ENCODE measurements at regions not wholly inside any gene's neighbourhood (a gene's known extent, or its start where the extent isn't known, plus 50 kb on each side); places are given as distances from the start of the nearest gene placed in this dataset.

DNA sequence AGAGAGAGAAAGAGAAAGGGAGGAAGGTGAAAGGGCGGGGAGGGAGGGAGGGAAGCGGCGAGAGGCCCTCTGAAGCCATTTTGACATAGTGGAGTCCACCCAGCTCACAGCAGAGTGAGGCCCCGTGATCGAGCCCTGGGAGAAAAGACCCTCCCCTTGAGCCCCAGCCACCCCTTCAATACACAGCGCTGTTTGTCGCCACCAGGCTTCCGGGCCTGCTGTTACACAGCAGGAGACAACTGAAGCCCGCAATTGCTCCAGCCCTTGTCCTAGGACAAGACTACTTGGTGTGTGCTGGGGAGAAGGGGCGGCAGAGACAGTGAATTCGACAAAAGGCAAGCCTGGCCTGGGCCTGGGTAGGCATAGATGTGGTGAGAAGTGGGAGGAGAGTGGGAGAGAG lies 67.3 kb downstream of the PRR18 start:
- H3K4me2 ChIP-seq (ENCODE audit: low read depth, low read length, poor library complexity, severe bottlenecking) = no peak overlapping the region
- no peaks in the 10 kb centered on the region for H4K20me1 ChIP-seq (ENCODE audit: insufficient read depth, low read length, poor library complexity, severe bottlenecking)
- no peaks in the 10 kb centered on the region for H3K79me2 ChIP-seq (ENCODE audit: insufficient read depth, low read length)
- H3K9ac ChIP-seq (ENCODE audit: low read depth, low read length, poor library complexity, severe bottlenecking) = no peak overlapping the region
- H3F3A ChIP-seq (ENCODE audit: low read depth) = peaks cover 5% of the 10 kb centered on the region; the same call in 1 of the 2 replicates
- H3K9me3 ChIP-seq (ENCODE audit: insufficient read depth, low read depth, low read length) = no peaks in the 10 kb centered on the region
- no peak overlapping the region for H2AFZ ChIP-seq (ENCODE audit: low read length)
- no peak overlapping the region for H3K4me3 ChIP-seq (ENCODE audit: low read length, poor library complexity, severe bottlenecking)
- no peaks in the 10 kb centered on the region for H3K9me2 ChIP-seq (replicated peaks; ENCODE audit: low read depth, low read length)
- H3K27me3 ChIP-seq (ENCODE audit: insufficient read depth, low read length, poor library complexity, severe bottlenecking) = no peaks in the 10 kb centered on the region
- H3K36me3 ChIP-seq (ENCODE audit: insufficient read depth, low read length) = no peaks in the 10 kb centered on the region
- no peak for TF ChIP-seq EZH2phosphoT487 (IDR thresholded peaks at IDR 0.05; ENCODE audit: borderline replicate concordance)
- TF ChIP-seq, protein P1, sequence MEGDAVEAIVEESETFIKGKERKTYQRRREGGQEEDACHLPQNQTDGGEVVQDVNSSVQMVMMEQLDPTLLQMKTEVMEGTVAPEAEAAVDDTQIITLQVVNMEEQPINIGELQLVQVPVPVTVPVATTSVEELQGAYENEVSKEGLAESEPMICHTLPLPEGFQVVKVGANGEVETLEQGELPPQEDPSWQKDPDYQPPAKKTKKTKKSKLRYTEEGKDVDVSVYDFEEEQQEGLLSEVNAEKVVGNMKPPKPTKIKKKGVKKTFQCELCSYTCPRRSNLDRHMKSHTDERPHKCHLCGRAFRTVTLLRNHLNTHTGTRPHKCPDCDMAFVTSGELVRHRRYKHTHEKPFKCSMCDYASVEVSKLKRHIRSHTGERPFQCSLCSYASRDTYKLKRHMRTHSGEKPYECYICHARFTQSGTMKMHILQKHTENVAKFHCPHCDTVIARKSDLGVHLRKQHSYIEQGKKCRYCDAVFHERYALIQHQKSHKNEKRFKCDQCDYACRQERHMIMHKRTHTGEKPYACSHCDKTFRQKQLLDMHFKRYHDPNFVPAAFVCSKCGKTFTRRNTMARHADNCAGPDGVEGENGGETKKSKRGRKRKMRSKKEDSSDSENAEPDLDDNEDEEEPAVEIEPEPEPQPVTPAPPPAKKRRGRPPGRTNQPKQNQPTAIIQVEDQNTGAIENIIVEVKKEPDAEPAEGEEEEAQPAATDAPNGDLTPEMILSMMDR (conservative IDR thresholded peaks at IDR 0.05; ENCODE audit: low read length) = no peak
- peaks cover 79% of the 10 kb centered on the region for H3K4me1 ChIP-seq (ENCODE audit: insufficient read depth, low read length, poor library complexity, severe bottlenecking)

DNA sequence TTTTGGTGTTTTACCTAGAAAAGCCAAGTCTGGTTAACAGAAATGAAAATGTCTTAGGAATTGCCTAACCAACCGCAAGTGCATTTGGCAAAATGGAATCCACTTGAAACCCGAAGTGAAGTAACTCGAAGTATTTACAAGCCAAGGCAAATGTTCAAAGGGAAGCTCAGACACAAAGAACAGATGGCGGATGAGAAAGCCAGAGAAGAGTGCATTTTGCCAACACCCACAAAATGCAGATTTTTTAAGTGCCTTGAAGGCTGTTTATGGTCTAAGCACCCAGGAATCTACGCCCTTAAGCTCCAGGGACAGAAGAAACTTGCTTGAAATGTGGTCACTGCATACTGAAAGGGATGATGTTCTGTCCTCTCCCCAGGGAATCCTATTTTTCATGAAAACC lies 70.0 kb upstream of the TBXT start:
- Histone ChIP-seq H2AFZ (ENCODE audit: low read length) (peak overlapping the region; percentile 64; the same call in 1 of the 2 replicates), H3K9ac (ENCODE audit: low read depth, low read length, poor library complexity, severe bottlenecking) (peak overlapping the region; percentile 43), H3K36me3 (ENCODE audit: insufficient read depth, low read length) (no peaks in the 10 kb centered on the region), H3K9me2 (replicated peaks; ENCODE audit: low read depth, low read length) (no peaks in the 10 kb centered on the region), H4K20me1 (ENCODE audit: insufficient read depth, low read length, poor library complexity, severe bottlenecking) (no peaks in the 10 kb centered on the region), H3K4me3 (ENCODE audit: low read length, poor library complexity, severe bottlenecking) (no peak overlapping the region), H3F3A (ENCODE audit: low read depth) (no peaks in the 10 kb centered on the region), H3K4me2 (ENCODE audit: low read depth, low read length, poor library complexity, severe bottlenecking) (peak overlapping the region; percentile 5), H3K9me3 (ENCODE audit: insufficient read depth, low read depth, low read length) (no peaks in the 10 kb centered on the region), H3K79me2 (ENCODE audit: insufficient read depth, low read length) (no peaks in the 10 kb centered on the region), H3K27me3 (ENCODE audit: insufficient read depth, low read length, poor library complexity, severe bottlenecking) (no peaks in the 10 kb centered on the region), H3K4me1 (ENCODE audit: insufficient read depth, low read length, poor library complexity, severe bottlenecking) (peaks cover 72% of the 10 kb centered on the region)
- no peak for TF ChIP-seq EZH2phosphoT487 (IDR thresholded peaks at IDR 0.05; ENCODE audit: borderline replicate concordance)
- TF ChIP-seq, protein P1 (conservative IDR thresholded peaks at IDR 0.05; ENCODE audit: low read length) = no peak

DNA sequence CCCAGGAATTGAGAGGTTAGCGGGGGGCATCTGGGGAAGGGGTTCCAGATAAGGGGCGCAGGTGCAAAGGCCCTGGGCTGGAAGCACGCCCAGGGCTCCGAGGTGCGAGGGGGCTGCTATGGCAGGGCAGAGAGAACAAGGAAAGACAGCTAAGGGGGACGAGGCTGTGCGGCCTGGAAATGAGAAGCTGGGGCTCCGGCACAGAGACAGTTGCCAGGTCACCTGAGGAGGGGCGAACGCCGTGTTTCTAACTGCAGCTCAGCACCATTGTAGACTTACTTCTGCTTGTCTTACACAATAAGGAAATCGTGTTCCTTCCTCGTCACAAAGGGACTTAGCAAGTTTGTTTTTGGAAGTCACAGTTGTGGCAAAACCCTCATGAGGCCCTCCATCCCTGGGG lies 68.9 kb upstream of the TBXT start:
- Histone ChIP-seq H3K27me3 (ENCODE audit: insufficient read depth, low read length, poor library complexity, severe bottlenecking) (no peaks in the 10 kb centered on the region), H3K4me2 (ENCODE audit: low read depth, low read length, poor library complexity, severe bottlenecking) (no peak overlapping the region)

More for the DNA sequence above, 68.9 kb upstream of the TBXT start:
- H3K4me3 ChIP-seq (ENCODE audit: low read length, poor library complexity, severe bottlenecking) = no peak overlapping the region
- no peaks in the 10 kb centered on the region for H4K20me1 ChIP-seq (ENCODE audit: insufficient read depth, low read length, poor library complexity, severe bottlenecking)
- no peak overlapping the region for H3K9ac ChIP-seq (ENCODE audit: low read depth, low read length, poor library complexity, severe bottlenecking)
- no peaks in the 10 kb centered on the region for H3F3A ChIP-seq (ENCODE audit: low read depth)
- H2AFZ ChIP-seq (ENCODE audit: low read length) = no peak overlapping the region
- no peaks in the 10 kb centered on the region for H3K9me2 ChIP-seq (replicated peaks; ENCODE audit: low read depth, low read length)
- H3K36me3 ChIP-seq (ENCODE audit: insufficient read depth, low read length) = no peaks in the 10 kb centered on the region
- TF ChIP-seq, protein P1 (conservative IDR thresholded peaks at IDR 0.05; ENCODE audit: low read length) = no peak
- no peak for TF ChIP-seq EZH2phosphoT487 (IDR thresholded peaks at IDR 0.05; ENCODE audit: borderline replicate concordance)
- peaks cover 74% of the 10 kb centered on the region for H3K4me1 ChIP-seq (ENCODE audit: insufficient read depth, low read length, poor library complexity, severe bottlenecking)
- H3K79me2 ChIP-seq (ENCODE audit: insufficient read depth, low read length) = no peaks in the 10 kb centered on the region
- H3K9me3 ChIP-seq (ENCODE audit: insufficient read depth, low read depth, low read length) = no peaks in the 10 kb centered on the region
